Astrocyte (in vitro differentiated cells and primary cell): ENCODE measurements at regions not wholly inside any gene's neighbourhood (a gene's known extent, or its start where the extent isn't known, plus 50 kb on each side); places are given as distances from the start of the nearest gene placed in this dataset.
"Not testable (repeated sequence)": the region's sequence is repeated elsewhere in the genome, so short reads cannot be mapped to it uniquely, and the experiment has no call there.

Source experiments
- EZH2 ChIP-seq: IDR thresholded peaks from 2 replicates; pipeline ENCODE4 v1.6.1; 2012; ENCODE audit warnings: mild to moderate bottlenecking, low read length, inconsistent platforms; ENCODE audit not compliant: insufficient read depth
- TF ChIP-seq, protein P1 (sequence below): IDR thresholded peaks from 2 replicates; pipeline ENCODE4 v1.5.1; 2011; ENCODE audit warnings: low read depth, mild to moderate bottlenecking, inconsistent platforms, low read length, moderate library complexity; ENCODE audit not compliant: insufficient read depth

DNA sequence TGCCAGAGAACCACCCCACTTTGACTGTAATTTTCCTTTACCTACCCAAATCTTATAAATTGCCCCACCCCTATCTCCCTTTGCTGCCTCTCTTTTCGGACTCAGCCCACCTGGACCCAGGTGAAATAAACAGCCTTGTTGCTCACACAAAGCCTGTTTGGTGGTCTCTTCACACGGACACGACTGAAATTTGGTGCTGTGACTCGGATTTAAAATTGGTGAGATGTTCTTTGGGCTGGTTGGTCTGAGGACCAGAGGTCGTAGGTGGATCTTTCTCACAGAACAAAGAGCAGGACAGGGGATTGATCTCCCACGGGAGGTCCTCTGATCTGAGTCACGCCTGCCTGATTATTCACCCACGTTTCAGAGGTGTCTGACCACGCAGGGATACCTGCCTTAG, 328.6 kb upstream of the KCNMB2 start:
- TF ChIP-seq, protein P1, sequence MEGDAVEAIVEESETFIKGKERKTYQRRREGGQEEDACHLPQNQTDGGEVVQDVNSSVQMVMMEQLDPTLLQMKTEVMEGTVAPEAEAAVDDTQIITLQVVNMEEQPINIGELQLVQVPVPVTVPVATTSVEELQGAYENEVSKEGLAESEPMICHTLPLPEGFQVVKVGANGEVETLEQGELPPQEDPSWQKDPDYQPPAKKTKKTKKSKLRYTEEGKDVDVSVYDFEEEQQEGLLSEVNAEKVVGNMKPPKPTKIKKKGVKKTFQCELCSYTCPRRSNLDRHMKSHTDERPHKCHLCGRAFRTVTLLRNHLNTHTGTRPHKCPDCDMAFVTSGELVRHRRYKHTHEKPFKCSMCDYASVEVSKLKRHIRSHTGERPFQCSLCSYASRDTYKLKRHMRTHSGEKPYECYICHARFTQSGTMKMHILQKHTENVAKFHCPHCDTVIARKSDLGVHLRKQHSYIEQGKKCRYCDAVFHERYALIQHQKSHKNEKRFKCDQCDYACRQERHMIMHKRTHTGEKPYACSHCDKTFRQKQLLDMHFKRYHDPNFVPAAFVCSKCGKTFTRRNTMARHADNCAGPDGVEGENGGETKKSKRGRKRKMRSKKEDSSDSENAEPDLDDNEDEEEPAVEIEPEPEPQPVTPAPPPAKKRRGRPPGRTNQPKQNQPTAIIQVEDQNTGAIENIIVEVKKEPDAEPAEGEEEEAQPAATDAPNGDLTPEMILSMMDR = not testable (repeated sequence)
- not testable (repeated sequence) for TF ChIP-seq EZH2
